OCI-LY3 (cell line): ENCODE measurements at regions not wholly inside any gene's neighbourhood (a gene's known extent, or its start where the extent isn't known, plus 50 kb on each side); places are given as distances from the start of the nearest gene placed in this dataset.

ENCODE experiments used
- EZH2phosphoT487 ChIP-seq: fragments of 200-600 bp; shearing (Covaris generic); IDR thresholded peaks from 2 replicates; pipeline ENCODE4 v1.6.1; 2018; ENCODE audit warnings: antibody characterized with exemption, mixed run types, low read depth
- TF ChIP-seq, protein P1 (sequence below): fragments of 200-600, 300-600 bp; sonication (generic); IDR thresholded peaks from 2 replicates; pipeline ENCODE4 v1.5.1; 2014; ENCODE audit warnings: antibody characterized with exemption, low read length, low read depth

DNA sequence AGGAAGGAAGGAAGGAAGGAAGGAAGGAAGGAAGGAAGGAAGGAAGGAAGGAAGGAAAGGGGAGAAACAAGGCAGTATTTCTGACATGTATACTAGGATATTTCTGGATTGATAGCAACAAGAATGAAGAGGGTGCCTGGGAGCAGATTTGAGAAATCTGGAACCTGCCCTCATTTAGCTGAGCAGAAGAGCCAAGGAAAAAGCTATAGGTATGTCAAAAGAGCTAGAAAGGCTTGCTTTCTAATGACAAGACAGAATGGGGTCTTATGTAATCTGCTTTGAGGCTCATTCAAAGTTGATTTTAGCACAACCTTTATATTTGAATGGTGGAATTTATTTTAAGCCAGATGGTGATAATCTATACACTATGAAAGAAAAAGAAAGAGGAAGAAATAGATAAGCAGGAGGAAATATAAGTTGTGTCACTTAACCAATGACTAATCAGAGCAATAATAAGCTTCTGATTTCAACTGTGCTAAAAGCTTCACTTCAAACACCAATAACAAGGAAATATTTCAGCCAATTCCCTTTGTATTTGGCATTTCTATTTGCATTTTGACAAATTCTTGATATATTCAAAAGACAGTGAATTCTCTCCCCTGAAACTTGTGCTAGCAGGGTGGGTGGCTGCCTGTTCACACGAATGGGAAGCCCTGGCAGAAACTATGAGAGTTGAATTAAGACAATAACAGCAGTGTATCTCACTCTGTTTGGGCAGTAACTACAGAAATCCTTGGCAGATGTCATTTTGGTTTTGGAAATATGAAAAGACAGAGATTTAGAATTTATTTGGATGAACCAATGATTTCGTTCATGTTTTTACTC lies 76.3 kb upstream of the FLRT2 start:
- TF ChIP-seq, protein P1, sequence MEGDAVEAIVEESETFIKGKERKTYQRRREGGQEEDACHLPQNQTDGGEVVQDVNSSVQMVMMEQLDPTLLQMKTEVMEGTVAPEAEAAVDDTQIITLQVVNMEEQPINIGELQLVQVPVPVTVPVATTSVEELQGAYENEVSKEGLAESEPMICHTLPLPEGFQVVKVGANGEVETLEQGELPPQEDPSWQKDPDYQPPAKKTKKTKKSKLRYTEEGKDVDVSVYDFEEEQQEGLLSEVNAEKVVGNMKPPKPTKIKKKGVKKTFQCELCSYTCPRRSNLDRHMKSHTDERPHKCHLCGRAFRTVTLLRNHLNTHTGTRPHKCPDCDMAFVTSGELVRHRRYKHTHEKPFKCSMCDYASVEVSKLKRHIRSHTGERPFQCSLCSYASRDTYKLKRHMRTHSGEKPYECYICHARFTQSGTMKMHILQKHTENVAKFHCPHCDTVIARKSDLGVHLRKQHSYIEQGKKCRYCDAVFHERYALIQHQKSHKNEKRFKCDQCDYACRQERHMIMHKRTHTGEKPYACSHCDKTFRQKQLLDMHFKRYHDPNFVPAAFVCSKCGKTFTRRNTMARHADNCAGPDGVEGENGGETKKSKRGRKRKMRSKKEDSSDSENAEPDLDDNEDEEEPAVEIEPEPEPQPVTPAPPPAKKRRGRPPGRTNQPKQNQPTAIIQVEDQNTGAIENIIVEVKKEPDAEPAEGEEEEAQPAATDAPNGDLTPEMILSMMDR: no peak
- no peak for TF ChIP-seq EZH2phosphoT487
